G401.6 (cell line): ENCODE measurements at regions not wholly inside any gene's neighbourhood (a gene's known extent, or its start where the extent isn't known, plus 50 kb on each side); places are given as distances from the start of the nearest gene placed in this dataset.

Experiments used
- FAIRE-seq: peaks from 2 replicates; lab custom pipeline; 2012; peaks lifted over from hg19 to GRCh38; lab: Jason Lieb, UNC

DNA sequence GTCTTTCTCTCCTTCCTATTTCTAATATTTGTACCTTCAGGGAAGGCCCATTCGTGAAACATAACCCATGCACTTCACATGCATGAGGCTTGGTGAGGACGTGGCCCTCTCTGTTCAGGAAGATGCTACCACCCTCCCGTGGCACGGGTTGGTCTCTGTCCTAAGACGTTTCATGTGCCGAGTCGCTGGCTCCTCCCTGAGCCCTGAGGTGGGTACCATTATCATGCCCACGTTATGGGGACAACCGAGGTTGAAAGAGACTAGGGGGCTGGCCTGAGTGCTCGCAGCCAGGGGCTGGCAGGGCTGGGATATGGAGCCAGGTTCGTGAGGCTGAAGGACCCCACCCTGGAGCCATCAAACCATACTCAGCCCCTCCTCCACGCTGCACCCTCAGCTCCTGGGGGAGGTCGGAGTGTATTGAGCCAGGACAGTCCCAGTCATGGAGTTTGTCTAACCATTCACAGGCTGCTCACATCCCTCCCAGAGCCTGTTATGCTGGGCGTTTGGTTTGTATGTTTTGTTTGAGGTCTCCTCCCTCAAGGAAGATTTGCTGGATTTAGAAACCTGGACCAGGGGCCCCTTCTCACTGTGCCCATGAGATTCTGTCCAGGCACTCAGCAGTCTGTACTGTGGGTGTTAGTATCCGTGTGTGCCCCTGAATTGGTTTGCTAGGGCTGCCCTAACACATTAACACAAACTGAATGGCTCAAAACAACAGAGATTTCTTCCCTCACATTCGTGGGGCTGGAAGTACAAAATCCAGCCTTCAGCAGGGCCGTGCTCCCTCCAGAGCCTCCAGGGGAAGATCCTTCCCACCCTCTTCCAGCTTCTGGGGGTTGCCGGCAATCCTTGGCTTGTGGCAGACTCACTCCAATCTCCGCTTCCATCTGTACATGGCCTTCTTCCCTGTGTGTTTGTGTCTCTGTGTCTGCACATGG, 88.3 kb downstream of the ANKRD60 start:
- no peak for FAIRE-seq

DNA sequence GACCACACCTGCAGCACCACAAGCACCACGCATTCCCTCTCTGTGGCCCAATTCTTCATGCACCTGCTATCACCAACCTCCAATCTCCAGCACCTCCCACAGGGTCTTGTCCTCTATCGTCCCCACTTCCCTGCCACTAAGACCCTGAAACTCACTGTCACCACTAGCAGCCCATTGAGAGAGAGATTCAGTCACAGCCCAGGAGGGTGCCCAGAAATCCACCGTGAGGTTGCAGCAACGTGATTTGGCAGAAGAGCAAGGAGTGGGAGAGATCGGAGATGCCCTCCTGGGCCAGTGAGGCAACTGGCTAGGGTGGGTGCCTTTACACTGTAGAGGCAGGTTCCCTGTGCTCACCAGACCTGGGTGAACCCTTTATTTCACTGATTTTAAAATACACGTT, 90.1 kb downstream of the ANKRD60 start:
- FAIRE-seq: no peak

DNA sequence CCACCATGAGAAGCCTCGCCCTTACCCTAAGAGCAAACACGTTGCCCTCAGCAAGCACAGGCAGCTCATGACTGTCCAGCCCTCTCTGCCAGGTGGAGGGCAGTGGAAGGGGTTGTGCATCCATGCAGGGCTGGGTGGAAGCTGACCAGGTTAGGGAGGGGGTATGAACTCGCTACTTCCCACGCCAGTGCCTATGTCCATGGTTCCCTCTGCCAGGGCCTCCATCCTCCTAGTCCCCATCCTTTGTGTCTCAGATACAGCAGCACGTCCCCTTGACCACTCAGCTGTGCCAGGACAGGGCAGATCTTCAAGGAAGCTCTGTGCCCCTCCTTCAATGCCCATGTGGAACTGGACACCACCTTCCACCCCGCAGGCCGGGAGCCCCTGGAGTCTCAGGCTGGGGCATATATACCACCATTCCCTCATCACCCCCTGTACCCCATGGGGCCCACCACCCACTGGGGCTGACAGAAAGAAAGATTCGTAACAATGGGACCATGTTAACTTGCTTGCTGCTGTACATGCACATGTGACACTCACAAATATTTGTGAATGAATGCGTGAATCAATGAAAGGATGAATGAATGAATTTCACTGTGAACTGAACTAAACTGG, 90.7 kb downstream of the ANKRD60 start:
- no peak for FAIRE-seq

DNA sequence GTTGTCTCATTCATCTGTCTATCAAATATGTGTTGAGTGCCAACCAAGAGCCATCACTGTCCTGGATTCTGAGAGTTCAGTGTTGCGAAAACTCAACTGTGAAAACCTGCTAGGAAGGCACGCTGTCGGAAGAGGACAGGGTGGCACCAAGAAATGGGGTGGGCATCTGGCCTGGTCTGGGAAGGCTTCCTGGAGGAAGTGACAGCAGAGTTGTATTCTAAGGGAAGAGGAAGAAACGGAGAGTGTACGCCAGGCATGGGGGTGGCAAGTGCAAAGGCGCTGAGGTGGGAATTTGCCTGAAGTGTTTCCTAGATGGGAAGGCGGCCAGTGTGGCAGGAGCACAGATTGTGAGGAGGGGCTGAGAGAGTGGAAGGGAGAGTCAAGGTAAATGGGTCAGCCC, 91.2 kb downstream of the ANKRD60 start:
- FAIRE-seq: no peak

GRCh38 chr20:58136149-58136484, 92.3 kb downstream of the ANKRD60 start:
- no peak for FAIRE-seq

DNA sequence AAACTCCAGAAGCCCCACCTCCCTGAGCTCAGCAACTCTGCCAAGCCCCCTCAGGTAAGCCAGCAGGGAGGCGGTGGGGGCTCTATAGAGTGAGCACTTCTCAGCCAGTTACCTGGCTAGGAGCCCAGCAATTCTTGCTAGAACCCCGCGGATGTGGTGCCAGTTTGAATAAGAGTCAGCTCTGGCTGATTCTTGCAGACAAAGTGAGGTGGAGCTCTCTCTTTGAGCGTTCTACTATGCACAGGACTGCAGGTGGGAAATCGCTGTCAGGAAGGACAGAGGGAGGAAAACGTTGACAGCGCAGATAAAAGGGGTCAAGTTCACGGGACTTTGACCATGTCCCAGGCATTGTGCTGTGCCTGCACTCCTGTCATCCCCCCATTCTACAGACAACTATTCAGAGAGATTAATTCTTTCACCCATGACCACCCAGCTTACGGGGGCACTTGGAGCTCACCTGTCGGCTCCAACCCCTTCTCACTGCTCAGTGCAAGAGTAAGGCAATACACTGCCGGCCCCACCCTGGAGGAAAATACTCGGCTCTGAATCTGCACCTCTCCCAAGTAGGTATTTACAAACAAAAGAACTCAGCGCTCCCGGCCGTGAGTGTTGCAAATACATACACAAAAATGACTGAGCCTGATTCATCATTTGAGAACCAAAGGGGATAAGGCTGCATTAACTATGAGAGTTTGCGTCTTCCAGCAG, 92.9 kb downstream of the ANKRD60 start:
- FAIRE-seq: no peak

DNA sequence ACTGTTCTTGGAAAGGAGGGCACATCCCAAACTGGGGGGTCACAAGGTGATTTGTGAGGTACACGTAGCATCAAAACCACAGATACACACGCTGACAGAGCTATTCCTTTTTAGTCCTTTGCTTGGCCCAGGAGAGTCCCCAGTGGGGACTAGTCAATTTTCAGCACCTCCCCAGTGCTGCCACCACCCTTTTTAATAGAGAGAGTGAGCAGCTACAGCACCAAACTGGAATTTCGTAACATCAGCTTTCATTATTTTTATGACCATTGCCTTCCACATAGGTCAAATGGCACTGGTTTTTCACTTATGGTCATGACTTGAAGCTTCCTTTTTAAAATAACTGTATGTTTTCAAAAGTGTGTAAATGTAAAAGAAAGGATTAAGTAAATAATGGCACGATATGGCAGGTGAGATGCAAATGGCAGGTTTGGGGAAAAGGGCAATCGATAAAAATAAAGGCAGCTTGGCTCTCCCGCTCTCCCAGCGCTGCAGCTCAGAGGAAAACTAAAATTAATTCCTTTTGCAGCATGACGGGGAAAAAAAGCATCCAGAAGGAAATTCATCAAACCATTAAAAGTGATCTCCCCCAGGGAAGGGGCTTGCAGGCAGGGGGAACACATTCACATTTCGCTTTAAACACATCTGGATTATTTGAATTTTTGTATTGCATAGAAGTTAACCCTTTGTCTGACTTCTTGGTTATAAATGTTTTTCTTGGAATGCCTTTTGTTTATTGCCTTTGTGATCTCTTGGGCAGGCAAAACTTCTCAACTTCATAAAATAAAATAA, 95.2 kb downstream of the ANKRD60 start:
- no peak for FAIRE-seq

GRCh38 chr20:58131551-58132142, 96.8 kb downstream of the ANKRD60 start:
- no peak for FAIRE-seq

GRCh38 chr20:58131151-58131550, 97.3 kb downstream of the ANKRD60 start:
- no peak for FAIRE-seq

DNA sequence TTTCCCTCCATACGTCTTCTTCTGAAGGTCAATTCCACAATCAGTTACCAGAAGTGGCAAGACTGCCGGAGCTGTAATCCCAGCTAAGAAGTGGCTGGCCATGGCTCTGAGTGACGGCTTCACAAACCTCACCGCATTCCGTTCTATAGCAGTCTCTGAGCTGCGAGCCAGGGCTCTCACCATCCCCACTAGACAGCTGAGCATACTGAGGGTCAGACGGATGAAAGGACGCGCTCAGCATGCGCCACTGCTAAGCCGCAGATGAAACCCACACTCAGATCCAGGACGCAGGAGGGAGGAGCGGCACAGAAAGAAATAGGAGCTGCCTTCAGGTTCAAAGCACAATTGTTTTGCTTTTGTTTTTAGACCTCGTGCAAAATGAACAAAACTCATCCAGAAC, 97.9 kb downstream of the ANKRD60 start:
- no peak for FAIRE-seq

GRCh38 chr20:58130156-58130555, 98.3 kb downstream of the ANKRD60 start:
- FAIRE-seq: no peak

GRCh38 chr20:58129721-58130151, 98.7 kb downstream of the ANKRD60 start:
- no peak for FAIRE-seq

- no peak for FAIRE-seq
These were observed 99.5 kb downstream of the ANKRD60 start for GRCh38 chr20:58128635-58129625.

GRCh38 chr20:58127701-58128111, 100.7 kb downstream of the ANKRD60 start:
- no peak for FAIRE-seq

GRCh38 chr20:58125726-58126125, 102.7 kb downstream of the ANKRD60 start:
- no peak for FAIRE-seq

GRCh38 chr20:58117944-58118343, 110.5 kb downstream of the ANKRD60 start:
- FAIRE-seq: no peak

- no peak for FAIRE-seq
These were observed 111.9 kb downstream of the ANKRD60 start for GRCh38 chr20:58116505-58116904.

DNA sequence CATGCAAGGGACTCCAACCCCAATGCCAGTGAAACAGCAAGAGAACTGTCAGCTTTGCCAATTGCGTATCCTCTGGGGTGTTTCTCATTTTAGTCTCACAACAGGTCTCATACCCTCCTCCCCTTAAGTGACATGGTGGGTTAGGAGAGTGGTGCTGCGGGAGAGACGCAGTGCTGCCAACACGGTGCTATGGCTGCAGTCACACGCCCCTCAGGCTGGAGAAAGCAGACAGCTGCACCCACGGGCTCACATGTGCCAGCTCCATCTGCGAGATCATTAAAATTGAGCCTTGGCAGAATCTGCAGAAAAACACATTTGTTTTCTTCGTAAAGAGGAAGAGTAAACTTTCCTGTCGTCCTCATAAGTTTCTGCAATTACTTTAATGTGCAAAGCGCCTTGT, 114.7 kb downstream of the ANKRD60 start:
- FAIRE-seq: no peak

DNA sequence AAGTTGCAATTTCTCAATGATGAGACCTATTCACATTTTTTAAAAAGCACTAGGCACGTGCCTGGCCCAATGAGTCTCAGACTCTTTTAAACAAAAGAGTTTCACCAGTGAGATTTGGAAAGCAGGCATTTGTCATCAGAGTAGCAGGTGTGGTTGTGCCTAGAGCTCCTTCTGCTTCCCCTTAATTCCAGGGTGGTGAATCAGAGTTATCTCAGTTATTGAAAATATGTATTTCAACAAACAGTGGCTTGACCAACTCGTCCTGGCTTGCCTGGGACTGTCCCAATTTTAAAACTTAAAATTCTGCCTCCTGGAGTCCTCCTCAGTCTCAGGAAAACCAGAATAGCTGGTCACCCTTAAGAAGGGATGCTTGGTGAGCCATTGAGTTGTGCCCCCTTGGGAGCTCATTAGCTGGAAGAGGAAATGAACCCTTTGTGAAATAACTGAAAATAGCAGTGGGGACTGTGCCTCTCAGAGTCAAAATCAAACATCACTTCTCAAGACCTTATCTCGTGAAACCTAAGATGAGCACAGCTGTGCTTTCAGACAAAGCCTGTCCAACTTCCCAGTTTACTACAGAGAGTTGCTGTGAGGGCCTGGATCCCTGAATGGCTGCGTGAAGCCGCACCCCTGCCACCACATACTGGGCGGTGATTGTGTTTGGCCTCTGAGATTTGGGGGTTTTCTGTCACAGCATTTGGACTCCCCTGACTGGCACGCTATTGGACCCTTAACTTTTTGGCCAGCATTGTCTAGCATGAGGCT, 116.3 kb downstream of the ANKRD60 start:
- FAIRE-seq: no peak
